Activated CD4-positive, alpha-beta T cell treated with anti-CD3 and anti-CD28 coated beads for 36 hours (primary cell): ENCODE measurements at regions not wholly inside any gene's neighbourhood (a gene's known extent, or its start where the extent isn't known, plus 50 kb on each side); places are given as distances from the start of the nearest gene placed in this dataset.

Experiments used
- ATAC-seq: fragments of 200-7000 bp; cut with Tn5 transposase; one replicate; pipeline ENCODE4 v1.10.0; 2021; ENCODE audit warnings: mild to moderate bottlenecking, moderate library complexity
- CTCF ChIA-PET: fragments of 350-600 bp; sonication (Branson Sonifier 250); formaldehyde crosslinking; loops from one replicate; lab custom pipeline; 2021; ENCODE audit warnings: antibody characterized with exemption; lab: Charles Lee
- POLR2A ChIA-PET: fragments of 350-600 bp; sonication (Branson Sonifier 250); formaldehyde crosslinking; loops from one replicate; lab custom pipeline; 2021; ENCODE audit warnings: antibody characterized with exemption, inconsistent platforms; lab: Charles Lee
- DNase-seq: peaks from one replicate; pipeline ENCODE4 v3.0.0-alpha.2; 2020
- H3K27ac Mint-ChIP-seq: one replicate; pipeline ENCODE4 v1.8.0; 2021; ENCODE audit warnings: mixed read lengths
- H3K27me3 Mint-ChIP-seq: one replicate; pipeline ENCODE4 v1.8.0; 2021; ENCODE audit warnings: mixed read lengths
- H3K36me3 Mint-ChIP-seq: one replicate; pipeline ENCODE4 v1.8.0; 2021; ENCODE audit warnings: low read depth, mixed read lengths
- H3K4me1 Mint-ChIP-seq: one replicate; pipeline ENCODE4 v1.8.0; 2021; ENCODE audit warnings: mixed read lengths
- H3K4me3 Mint-ChIP-seq: one replicate; pipeline ENCODE4 v1.8.0; 2021; ENCODE audit warnings: mild to moderate bottlenecking, moderate library complexity, mixed read lengths
- H3K9me3 Mint-ChIP-seq: one replicate; pipeline ENCODE4 v1.8.0; 2021; ENCODE audit warnings: low read depth, mixed read lengths
- intact Hi-C, 2 experiments: fragments of 100-400 bp; cut with DNase I in 1 of 2; cut with micrococcal nuclease in 1 of 2; formaldehyde crosslinking; loops; one replicate each; pipeline versions ENCODE4 v1.14.2 to v1.15.1; 2022 to 2024; cut with DNase I, micrococcal nuclease

DNA sequence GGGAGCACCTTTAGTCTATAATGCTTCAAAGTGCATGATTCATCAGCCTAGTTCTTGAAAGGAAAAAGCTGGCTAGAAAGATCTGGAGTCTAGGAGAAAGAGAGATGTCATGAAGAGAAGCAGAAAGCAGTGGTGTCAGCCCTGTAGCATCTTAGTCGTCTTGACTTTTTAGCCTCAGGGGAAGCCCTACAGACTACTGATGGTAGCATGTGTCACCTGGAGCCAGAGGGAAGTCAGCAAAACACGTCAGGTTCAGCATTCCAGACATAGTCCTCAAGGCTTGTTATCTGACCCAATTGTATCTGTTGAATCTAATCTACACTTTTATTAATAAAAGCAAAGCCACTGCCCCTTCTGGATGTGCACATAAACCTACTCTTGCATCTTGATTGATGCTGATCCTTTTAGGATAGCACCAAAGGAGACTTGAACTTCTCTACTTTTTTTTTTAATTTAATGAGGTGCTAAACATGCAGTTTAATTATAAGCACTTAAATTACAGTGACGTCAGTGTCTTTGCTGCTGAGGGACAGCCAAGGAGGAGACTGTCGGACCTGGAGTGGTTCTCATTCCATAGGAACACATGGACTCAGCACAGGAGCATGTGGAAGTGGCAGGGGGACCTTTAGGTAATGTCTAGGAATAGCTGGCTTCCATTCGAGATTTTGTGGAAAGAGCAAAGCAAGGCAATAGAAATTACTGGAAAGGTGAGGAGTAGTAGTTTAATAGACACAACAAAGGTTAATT is 525.5 kb upstream of the SGCG start:
- ChIA-PET POLR2A (no interaction called here), CTCF (no interaction called here)
- Mint-ChIP-seq H3K4me1 (no peaks in the 10 kb centered on the region), H3K27me3 (peaks cover 1% of the 10 kb centered on the region), H3K36me3 (no peaks in the 10 kb centered on the region), H3K9me3 (no peaks in the 10 kb centered on the region), H3K27ac (no peak overlapping the region), H3K4me3 (no peak overlapping the region)
- no peak for ATAC-seq
- no peak for DNase-seq
- intact Hi-C loops = no loop called here

DNA sequence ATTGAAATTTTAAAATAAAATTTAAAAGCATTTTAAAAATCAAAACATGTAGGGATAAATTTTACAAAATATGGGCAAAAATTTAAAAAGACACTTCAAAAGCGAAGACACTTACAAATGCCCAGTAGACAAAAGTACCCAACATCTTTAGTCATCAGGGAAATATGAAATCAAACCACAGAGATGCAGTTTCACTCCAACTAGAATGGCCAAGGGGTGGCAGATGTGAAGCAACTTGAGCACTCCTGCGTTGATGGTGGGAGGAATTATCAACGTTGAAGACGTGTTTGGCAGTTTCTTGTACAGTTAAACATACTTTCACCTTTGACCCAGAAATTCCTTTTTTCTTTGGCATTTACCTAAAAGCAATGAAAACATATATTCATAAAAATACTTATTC is 518.0 kb upstream of the SGCG start:
- H3K36me3 Mint-ChIP-seq = no peaks in the 10 kb centered on the region
- CTCF ChIA-PET = no interaction called here
- ATAC-seq (no peak), DNase-seq (no peak)
- no peak overlapping the region for H3K4me3 Mint-ChIP-seq
- no peaks in the 10 kb centered on the region for H3K4me1 Mint-ChIP-seq
- no peaks in the 10 kb centered on the region for H3K9me3 Mint-ChIP-seq
- peaks cover 1% of the 10 kb centered on the region for H3K27me3 Mint-ChIP-seq
- no peak overlapping the region for H3K27ac Mint-ChIP-seq
- intact Hi-C loops = no loop called here
- POLR2A ChIA-PET = no interaction called here

DNA sequence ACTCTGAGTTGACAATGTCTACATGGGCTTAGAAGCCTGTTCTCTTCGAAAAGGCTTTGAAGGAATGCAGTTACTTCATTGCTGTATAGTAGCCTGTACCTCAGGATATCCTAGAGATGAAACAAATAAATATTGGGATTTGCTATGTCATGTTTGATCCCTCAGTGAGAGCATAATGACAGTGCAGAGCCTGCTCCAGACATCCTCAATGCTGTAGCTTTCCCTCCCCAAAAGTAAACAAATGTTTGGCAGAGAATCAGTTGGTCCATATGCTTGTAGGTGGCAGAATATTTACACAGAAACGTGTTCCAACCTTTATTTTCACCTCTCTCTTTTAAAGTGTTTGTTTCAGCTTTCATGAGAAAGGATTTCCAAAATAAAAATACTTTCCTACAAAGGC is 515.3 kb upstream of the SGCG start:
- no peak overlapping the region for H3K4me3 Mint-ChIP-seq

DNA sequence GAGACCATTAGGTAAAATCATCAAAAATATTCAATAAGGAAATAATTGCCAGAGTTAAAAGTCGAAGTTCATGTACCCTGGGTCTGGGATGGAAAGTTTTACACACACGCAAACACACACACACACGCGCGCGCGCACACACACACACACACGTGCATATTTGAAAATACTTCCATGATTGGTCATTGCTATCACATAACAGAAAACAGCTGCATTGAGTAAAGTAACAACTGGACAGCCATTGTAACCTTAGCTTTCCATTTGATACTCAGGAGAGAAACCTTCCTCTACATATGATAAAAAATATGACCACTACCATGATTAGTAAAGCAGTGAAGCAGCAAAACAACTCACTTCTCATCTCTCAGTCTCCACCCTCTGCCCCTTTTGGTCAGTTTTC is 490.0 kb upstream of the SGCG start:
- Mint-ChIP-seq H3K4me3 (no peak overlapping the region), H3K27ac (no peak overlapping the region), H3K9me3 (peaks cover 13% of the 10 kb centered on the region), H3K36me3 (no peaks in the 10 kb centered on the region), H3K4me1 (no peaks in the 10 kb centered on the region), H3K27me3 (peaks cover 5% of the 10 kb centered on the region)
- intact Hi-C loops = no loop called here
- ATAC-seq (no peak), DNase-seq (no peak)
- POLR2A ChIA-PET = no interaction called here
- CTCF ChIA-PET = interaction anchor here (0.7 kb wide), 1 partner anchor 34 kb away, joined by 4 read pairs; no protein-coding TSS in a partner anchor

More for the DNA sequence above, 515.3 kb upstream of the SGCG start:
- no peak for ATAC-seq
- intact Hi-C loops = no loop called here
- Mint-ChIP-seq H3K27me3 (no peaks in the 10 kb centered on the region), H3K9me3 (no peaks in the 10 kb centered on the region), H3K27ac (no peak overlapping the region), H3K4me1 (no peaks in the 10 kb centered on the region), H3K36me3 (no peaks in the 10 kb centered on the region)
- DNase-seq = no peak
- ChIA-PET POLR2A (no interaction called here), CTCF (no interaction called here)

DNA sequence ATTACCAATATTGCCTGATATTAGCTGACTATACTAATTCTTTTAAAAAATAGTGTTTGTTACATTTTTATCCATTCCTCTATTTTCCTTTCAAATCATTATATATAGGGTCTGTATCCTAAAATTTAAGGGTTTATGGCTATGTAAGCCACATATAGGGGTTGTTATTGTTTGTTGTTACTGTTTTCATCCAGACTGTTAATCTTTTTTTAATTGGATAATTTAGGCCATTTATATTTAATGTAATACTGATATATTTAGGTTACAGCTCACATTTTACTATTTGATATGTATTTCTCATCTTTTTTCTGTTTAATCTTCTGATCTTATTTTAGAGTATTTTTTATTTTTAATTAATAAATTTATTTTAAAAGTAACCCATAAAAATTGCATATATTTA is 487.1 kb upstream of the SGCG start:
- Mint-ChIP-seq H3K27me3 (no peaks in the 10 kb centered on the region), H3K4me1 (no peaks in the 10 kb centered on the region), H3K4me3 (no peak overlapping the region), H3K9me3 (peaks cover 4% of the 10 kb centered on the region), H3K27ac (no peak overlapping the region), H3K36me3 (no peaks in the 10 kb centered on the region)
- POLR2A ChIA-PET = no interaction called here
- DNase-seq (no peak), ATAC-seq (no peak)
- intact Hi-C loops = no loop called here
- CTCF ChIA-PET = no interaction called here

DNA sequence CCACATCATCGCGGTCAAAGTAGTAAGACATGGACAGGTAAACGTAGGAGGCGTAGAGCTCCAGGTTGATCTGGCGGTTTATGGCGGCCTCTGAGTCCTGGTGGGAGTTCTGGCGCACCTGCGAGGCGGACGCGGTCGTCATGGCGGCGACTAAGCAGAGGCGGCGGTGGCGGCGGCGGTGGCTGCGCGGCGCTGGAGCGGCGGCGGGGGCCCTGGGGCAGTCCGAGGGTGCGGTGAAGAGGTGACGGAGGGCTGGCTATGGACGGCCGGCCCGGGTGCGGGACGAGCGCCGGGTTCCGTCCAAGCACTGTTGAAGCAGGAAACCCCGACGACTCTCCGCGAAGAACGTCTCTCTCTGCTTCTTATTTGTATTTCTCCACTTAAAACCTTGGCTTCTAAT is 484.3 kb upstream of the SGCG start:
- intact Hi-C loops = no loop called here
- Mint-ChIP-seq H3K9me3 (peaks cover 4% of the 10 kb centered on the region), H3K36me3 (no peaks in the 10 kb centered on the region), H3K27ac (no peak overlapping the region), H3K4me3 (no peak overlapping the region), H3K27me3 (no peaks in the 10 kb centered on the region), H3K4me1 (no peaks in the 10 kb centered on the region)
- ChIA-PET POLR2A (no interaction called here), CTCF (no interaction called here)
- DNase-seq (no peak), ATAC-seq (no peak)

DNA sequence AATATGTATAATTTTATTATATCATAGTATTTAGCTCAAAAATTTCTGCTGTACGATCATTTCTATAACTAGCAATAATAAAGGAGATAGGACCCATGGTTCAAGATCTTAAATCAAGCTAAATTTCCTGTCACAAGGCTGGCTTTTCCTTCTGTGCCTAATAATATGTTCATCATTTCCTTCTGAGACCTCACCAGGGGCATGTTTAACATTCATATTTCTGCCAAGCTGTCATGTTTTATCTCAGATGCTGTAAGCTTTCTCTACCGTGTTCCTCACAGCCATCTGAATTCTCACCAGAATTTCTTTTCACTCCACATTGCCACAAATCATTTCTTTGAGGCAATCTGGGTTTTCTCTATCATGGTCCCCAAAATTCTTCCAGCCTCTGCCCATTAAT is 482.3 kb upstream of the SGCG start:
- ATAC-seq = no peak
- no peaks in the 10 kb centered on the region for H3K4me1 Mint-ChIP-seq
- H3K27me3 Mint-ChIP-seq = no peaks in the 10 kb centered on the region
- ChIA-PET CTCF (no interaction called here), POLR2A (no interaction called here)
- H3K27ac Mint-ChIP-seq = no peak overlapping the region
- peaks cover 4% of the 10 kb centered on the region for H3K9me3 Mint-ChIP-seq
- H3K36me3 Mint-ChIP-seq = no peaks in the 10 kb centered on the region
- intact Hi-C loops = no loop called here
- no peak for DNase-seq
- H3K4me3 Mint-ChIP-seq = no peak overlapping the region

DNA sequence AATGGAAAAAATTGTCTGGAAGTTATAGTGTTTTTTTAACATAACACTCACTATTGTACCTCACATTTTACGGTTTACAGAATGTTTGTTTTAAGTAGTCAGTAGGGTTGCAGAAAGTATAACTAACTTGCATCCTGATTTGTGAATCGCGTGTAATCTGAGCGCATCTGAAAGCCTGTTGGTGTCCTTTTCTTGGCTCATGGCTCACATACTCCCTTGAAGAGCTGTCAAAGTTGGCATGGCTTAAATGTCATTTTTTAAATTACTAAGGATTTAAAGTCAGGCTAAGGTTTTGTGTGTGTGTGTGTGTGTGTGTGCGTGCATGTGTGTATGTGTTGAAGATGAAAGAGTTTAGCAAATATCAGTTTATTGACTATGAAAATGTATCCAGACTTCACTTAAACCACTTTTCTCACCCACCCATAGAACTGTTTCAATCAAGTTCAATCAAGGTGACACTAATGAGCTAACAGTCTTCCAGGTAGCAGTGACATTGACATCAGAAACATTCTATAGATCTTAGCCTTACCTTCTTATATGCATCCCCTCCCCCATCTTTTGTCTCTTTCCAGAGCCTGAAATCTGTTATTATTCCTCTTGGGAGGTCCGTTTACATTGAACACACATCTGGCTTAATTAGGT is 480.4 kb upstream of the SGCG start:
- ATAC-seq = no peak
- no peak overlapping the region for H3K27ac Mint-ChIP-seq
- H3K36me3 Mint-ChIP-seq = no peaks in the 10 kb centered on the region
- POLR2A ChIA-PET = no interaction called here
- H3K4me3 Mint-ChIP-seq = no peak overlapping the region
- H3K27me3 Mint-ChIP-seq = no peaks in the 10 kb centered on the region
- intact Hi-C loops = no loop called here
- CTCF ChIA-PET = no interaction called here
- H3K4me1 Mint-ChIP-seq = no peaks in the 10 kb centered on the region
- no peak for DNase-seq
- no peaks in the 10 kb centered on the region for H3K9me3 Mint-ChIP-seq

DNA sequence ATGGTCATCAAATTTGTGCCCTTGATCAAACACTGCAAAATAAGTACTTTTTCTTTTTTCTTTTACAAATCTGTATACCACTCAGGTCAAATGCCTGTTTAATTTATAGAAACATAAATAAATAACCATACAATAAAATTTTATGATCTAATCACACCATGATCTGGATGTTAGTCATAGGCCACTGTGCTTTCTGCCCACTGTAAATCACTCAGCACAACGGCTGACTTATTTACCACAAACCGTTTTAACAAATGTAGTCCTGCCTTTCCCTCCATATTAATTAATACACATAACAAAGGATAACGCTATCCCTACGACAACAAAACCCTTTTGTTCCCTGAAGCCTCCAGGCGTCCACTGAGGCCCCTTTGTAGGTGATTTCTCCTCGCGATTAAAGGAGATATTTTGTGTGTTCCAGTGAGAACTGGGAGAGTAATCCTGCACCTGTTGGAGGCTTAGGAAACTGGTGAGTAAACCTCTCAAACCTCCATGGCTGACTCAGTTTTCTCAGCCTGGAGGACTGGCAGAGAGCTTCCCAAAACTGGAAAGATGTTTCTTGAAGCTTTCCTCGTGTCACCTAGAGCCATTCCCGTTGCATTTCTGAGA is 477.1 kb upstream of the SGCG start:
- CTCF ChIA-PET = no interaction called here
- no peaks in the 10 kb centered on the region for H3K27me3 Mint-ChIP-seq
- ATAC-seq (no peak), DNase-seq (no peak)
- H3K4me1 Mint-ChIP-seq = no peaks in the 10 kb centered on the region
- H3K9me3 Mint-ChIP-seq = no peaks in the 10 kb centered on the region
- H3K27ac Mint-ChIP-seq = no peak overlapping the region
- no peak overlapping the region for H3K4me3 Mint-ChIP-seq
- no peaks in the 10 kb centered on the region for H3K36me3 Mint-ChIP-seq
- intact Hi-C loops = no loop called here
- POLR2A ChIA-PET = no interaction called here

DNA sequence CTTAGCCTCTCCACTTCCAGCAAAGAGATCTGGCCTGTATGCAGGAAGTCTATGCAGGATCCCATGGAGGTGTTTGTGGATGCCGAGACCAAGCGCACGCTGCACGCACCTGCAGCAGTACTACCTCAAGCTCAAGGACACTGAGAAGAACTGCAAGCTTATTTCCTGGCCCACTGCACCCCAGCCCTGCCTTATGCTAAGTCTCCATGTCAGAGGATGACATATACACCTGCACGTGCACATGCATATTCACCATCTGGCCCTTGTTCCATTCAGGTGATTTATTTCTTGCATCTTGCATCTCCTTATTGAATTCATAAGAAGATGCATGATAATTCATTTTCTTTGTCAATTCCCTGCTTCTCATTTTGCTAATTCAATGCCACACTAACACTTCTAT is 472.8 kb upstream of the SGCG start:
- CTCF ChIA-PET = no interaction called here
- Mint-ChIP-seq H3K27ac (no peak overlapping the region), H3K36me3 (no peaks in the 10 kb centered on the region), H3K27me3 (no peaks in the 10 kb centered on the region), H3K4me3 (no peak overlapping the region), H3K9me3 (no peaks in the 10 kb centered on the region), H3K4me1 (no peaks in the 10 kb centered on the region)
- POLR2A ChIA-PET = no interaction called here
- intact Hi-C loops = no loop called here
- DNase-seq (no peak), ATAC-seq (no peak)

DNA sequence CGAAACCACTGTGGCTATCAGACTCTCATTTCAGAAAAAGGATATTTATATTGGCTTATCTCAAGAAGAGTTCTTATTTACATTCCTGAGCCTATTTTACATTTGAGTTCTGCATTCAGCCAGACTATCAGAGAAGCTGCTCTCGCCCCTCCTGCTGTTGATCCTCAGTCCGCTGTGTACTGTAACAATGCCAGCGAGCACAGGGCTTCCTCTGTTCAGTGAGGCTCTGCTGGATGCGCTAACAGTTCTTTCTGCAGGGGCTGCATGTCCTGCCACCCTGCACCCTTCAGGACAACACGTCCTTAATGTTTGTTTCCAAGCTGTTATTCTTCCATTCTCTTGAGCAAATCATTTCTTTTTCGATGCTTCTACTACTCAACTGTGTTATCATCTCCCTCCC is 463.7 kb upstream of the SGCG start:
- Mint-ChIP-seq H3K27me3 (no peaks in the 10 kb centered on the region), H3K4me1 (no peaks in the 10 kb centered on the region), H3K27ac (no peak overlapping the region), H3K4me3 (no peak overlapping the region), H3K36me3 (no peaks in the 10 kb centered on the region), H3K9me3 (no peaks in the 10 kb centered on the region)
- DNase-seq = no peak
- no peak for ATAC-seq
- CTCF ChIA-PET = interaction anchor here (0.7 to 0.9 kb wide), 2 partner anchors 357 to 808 kb away, joined by 3 read pairs; no protein-coding TSS in a partner anchor
- POLR2A ChIA-PET = no interaction called here
- intact Hi-C loops = no loop called here

DNA sequence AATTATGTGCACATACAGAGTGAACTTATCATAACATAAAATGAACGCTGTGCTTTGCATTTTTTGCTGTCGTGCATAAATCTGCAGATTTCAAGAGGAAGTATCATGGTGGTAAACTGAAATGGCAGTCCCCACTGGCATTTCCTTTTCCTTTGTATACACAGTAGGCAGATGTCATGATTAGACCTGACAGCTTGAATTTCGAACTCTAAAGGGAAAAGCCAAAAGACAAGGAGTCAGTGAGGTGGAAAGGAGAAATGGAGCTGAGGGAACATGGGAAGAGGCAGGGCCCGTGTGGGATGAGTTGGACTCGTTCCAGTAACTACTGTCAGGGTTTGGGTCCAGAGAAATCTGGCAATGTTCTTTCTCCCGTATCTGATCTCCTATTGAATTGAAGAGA is 454.1 kb upstream of the SGCG start:
- ChIA-PET POLR2A (no interaction called here), CTCF (no interaction called here)
- intact Hi-C loops = no loop called here
- Mint-ChIP-seq H3K27me3 (peaks cover 4% of the 10 kb centered on the region), H3K4me1 (no peaks in the 10 kb centered on the region), H3K4me3 (no peak overlapping the region), H3K27ac (no peak overlapping the region), H3K36me3 (no peaks in the 10 kb centered on the region), H3K9me3 (peaks cover 3% of the 10 kb centered on the region)
- DNase-seq (no peak), ATAC-seq (no peak)
